Colon (tissue), 2 donors: ENCODE measurements at regions not wholly inside any gene's neighbourhood (a gene's known extent, or its start where the extent isn't known, plus 50 kb on each side); places are given as distances from the start of the nearest gene placed in this dataset.

Source experiments
- FAIRE-seq: peaks from 2 replicates; lab custom pipeline; 2012; peaks lifted over from hg19 to GRCh38; lab: Jason Lieb, UNC
- donor health status: control.
- donor health status: control.

GRCh38 chr12:24079083-24079482 lies 129.6 kb upstream of the SOX5 start:
- FAIRE-seq = no peak

DNA sequence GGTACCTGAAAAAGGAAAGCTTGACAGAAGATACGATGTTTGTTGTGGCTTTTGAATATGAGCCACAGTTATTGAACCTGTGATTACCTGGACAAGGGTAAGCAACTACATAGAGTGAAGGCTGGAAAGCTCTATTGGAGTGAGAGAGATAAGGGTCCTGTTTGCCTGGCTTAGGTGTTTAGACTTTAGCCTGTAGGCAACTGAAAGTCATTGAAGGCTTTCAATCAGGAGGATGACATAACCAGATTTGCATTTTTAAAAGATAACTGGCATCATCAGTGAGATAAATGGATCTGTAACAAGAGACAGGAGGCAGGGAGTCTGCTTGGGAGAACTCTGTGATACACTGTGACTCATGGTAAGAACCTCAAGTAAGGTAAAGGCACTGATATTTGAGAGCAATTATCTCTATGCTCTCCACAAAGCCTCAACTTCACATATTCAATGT lies 128.9 kb upstream of the SOX5 start:
- FAIRE-seq = no peak

- no peak for FAIRE-seq
These were observed 127.7 kb upstream of the SOX5 start for GRCh38 chr12:24077161-24077560.

DNA sequence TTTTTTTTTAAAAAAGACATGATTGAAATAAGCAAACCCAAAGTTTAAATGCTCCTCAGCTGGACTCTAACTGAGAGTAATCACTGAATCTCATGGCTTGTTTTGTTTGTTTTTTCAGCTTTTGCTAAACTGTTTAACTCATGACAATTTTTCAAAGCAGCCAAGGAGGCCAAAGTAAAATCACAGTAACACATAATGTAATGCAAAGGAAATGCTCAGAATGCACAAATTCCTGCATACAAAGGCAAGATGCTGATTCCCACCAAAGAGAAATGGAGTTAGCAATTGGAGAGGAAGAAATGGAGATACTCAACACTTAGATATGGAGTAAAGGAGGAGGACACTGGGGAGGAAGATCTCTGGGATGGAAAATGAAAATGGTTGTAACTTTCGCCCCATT lies 126.2 kb upstream of the SOX5 start:
- no peak for FAIRE-seq

DNA sequence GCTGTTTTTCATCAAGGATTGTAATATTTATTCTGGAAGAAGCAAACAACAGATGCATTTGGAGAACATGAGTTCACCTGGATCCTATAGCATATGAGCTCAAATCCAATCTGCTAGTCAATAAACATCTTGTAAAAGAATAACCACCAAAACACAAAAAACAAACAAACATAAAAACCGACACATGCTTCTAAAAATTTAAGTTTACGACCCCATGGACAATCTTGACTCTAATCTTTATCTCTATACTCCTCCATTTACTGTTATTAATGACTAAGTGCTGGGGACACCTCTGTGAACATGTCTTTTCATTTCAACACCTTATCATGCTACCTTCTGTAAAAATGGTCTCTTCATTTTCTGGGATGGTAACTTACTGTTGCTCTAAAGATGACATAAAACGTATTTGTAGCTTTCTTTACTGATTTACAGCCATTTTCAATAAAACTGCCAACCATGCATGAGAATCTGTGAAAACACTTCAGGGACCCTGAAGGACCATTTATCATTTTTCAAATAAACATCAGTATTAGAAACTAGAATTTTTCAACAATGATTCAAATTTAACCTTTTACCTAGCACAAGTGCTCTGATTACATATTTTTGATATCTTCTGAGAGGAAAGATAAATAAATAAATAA lies 123.8 kb upstream of the SOX5 start:
- no peak for FAIRE-seq

DNA sequence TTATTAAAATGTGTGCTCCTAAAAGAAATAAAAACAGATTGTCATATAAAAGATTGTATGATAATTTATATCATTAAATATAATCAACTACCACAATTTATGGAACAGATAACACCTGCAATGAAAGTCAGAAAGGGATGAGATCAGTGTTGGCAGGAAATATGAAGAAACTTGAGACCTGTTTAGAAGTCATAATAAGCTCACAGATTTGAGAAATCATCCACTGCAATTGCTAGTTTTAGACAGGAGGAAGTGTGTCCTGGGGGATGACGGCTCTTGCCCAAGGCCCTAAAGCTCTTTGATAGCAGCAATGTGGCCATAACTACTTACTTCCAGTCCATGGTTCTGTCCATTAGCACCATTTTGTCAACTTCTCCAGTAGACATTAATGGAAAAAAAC lies 122.8 kb upstream of the SOX5 start:
- no peak for FAIRE-seq

- FAIRE-seq = no peak
These were observed 122.4 kb upstream of the SOX5 start for GRCh38 chr12:24071842-24072241.

DNA sequence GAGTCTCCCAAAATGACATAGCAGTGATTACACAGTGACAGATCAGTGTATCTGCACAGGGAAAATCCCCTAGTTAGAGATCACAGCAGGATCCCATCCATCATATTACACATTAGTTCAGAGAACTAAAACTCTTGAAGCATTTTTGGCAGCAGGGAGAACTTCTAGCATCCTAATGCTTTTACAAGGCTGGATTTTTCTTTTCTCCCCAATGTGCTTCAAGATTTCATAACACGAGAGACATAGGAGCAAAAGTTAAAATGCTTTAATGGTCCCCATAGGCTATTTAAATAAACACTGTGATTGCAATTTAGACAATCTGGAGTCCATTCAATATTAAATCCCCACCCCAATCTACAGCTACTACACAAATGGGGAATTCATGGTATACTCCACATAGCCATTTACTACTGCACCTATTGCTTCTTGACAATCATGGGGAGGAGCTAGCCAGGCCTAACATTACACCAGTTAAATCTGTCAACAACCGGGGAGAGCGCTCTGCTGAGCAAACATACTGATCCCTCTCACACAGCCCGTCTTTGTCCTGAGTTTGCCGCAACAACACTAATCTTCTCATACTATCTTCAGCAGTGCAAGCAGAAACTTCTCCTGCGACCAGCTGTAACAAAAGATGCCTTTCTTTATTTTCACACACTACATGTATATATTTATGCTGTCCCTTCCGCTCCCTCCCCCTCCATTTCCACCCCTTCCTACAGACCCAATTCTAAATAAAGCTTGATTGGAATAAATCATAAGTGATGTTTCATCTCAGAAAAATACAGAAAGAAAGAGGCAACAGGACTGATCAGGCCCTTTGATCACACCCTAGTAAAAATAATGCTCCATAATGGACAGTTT lies 120.3 kb upstream of the SOX5 start:
- FAIRE-seq = no peak

DNA sequence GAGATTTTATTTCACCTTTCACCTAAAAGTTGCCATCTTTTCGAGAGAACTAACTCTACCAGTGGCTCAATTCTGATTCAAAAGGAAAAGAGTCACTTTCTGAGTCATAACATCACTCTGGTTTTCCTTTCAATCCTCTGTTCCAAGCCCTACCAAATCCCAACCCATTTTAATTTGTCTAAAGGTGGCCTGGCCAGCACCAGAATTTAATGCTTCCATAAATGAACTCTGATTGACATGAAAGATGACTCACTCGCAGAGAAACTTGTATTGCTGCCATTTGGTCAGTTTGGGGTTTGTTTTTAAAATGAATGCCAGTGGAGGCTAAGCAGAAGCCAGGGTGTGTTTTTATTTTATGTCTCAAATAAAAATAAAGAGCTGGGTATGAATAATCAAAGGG lies 117.4 kb upstream of the SOX5 start:
- FAIRE-seq = no peak

- FAIRE-seq = no peak
These were observed 116.6 kb upstream of the SOX5 start for GRCh38 chr12:24066097-24066496.

DNA sequence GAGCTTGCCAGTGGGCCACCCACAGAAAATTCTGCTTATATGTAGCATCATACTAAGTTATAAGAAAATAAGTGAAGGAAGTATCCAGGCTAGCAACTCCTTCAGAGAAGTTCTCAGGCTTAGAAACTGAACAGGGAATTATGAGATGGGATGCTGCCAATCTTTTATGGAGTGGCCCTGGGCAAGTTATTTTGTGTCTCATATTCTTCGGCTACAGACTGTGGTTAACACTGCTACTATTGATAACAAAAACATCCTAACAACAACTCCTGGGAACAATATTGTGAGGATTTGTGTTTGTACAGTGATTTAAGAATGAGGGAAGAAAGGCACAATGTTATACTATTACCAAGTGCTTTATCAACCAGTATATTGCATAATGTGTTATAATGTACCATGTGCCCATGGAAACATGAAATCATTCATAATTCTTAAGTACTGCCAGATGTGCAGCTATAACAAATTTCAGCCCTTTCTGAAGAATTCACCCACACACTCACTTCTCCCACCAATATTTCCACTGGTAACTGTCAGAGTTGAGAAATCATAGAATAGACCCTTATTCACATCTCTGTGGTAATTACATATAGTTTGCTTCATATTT lies 113.3 kb upstream of the SOX5 start:
- no peak for FAIRE-seq

DNA sequence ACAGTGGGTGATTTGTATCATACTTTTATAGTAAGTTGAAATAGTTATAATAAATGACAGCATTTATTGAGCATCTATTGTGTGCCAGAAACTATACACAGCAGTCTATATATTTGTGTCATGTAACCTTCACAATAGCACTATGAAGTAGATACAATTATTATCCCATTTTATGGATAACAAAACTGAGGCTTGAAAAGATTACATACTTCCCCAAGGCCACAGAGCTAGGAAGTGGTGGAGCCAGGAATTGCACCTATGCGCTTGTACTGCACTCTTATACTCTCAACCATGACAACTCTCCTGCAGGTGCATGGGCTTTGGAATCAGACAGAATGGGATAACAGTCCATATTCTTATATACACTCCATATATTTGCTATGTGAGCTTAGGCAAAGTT lies 110.6 kb upstream of the SOX5 start:
- no peak for FAIRE-seq

DNA sequence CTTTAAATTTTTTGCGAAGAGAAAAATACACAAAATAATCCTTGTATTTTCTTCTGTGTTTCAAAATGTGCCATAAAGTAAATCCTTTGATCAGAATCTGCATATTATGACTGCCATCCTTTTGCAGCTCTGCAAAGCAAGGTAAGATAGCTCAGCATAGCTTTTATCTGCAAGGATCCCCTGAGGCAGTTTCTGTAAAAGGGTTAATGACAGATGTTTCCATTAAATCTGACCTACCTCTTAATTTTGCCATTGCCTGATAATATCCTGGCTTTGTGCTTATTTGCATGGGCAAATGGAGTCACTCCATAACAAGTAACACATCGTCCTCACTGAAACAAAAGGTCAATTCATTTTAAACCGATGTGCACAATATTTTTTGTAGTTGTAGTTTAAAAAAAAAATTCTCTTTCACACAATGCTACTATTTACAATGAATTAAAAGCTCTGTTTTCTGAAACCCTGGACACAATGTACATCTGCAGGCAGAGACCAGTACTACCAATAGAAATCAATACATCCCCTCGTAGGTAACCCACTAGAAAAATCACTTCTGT lies 108.5 kb upstream of the SOX5 start:
- FAIRE-seq = no peak

DNA sequence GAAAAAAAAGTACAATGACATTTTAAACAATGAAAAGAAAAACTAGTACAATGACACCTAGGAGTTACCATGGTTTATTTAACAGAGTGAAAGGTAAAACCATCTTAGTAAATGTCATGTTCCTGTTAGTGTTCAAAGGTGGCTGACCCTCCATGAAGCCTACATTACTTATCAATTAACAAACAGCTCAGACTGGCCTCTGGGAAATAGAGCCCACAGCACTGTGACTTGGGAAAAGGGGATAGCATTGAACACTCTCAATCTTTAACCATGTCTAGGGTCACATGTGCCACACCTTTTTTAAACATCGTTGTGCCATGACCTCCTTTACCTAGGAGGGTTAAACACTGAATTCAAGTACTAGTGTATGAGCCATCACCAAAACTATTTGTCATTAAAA lies 106.3 kb upstream of the SOX5 start:
- FAIRE-seq = no peak

GRCh38 chr12:24054416-24054815 lies 104.9 kb upstream of the SOX5 start:
- FAIRE-seq = no peak

- FAIRE-seq = no peak
These were observed 100.3 kb upstream of the SOX5 start for GRCh38 chr12:24049728-24050127.

DNA sequence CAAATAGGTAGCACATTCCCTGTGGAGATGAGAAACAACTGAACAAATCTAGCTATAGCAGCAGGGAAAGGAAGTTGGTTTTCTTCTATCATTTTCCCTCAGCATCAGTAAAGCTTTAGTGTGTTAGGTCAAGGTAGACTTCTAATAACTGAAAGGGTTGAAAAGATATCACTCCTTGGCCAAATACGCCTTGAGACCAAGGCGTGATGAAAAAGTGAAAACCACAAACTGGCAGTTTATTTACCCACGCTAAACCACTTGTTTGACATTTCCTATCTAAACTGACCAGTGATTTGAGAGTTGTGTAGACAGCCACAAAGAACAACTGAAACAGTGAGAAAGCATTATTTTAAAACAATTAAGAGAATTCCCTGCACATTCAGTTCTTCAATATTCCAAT lies 99.6 kb upstream of the SOX5 start:
- no peak for FAIRE-seq

DNA sequence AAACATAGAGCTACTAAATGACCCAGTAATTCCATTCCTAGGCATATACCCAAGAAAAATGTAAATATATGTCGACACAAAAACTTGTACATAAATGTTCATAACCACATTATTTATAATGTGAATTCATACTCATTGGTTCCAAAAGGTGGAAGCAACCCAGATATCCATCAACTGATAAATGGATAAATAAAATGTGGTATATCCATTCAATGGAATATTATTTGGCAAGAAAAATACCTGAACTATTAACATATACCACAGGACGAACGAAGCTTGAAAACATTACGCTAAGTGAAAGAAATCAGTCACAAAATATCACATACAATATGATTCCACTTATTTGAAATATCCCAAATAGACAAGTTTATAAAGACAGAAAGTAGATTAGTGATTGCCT lies 99.0 kb upstream of the SOX5 start:
- no peak for FAIRE-seq

DNA sequence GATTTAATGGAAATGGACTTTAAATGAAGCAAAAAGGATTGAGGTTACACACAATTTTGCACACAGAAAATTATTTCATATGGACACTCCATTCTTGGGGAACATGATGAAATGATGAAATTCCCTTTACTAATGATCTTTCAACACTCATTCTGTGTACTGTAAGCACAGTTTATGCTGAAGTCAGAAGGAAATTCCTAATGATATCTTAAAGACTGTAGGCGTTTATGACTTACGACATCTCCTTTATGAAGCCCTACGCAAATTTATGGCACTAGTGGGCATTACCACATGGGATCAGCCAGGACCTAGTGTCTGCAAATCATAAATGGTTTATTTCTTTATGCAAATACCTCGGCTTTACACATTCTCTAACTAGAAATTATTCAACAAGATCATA lies 97.9 kb upstream of the SOX5 start:
- no peak for FAIRE-seq

GRCh38 chr12:24045816-24046257 lies 96.4 kb upstream of the SOX5 start:
- no peak for FAIRE-seq

DNA sequence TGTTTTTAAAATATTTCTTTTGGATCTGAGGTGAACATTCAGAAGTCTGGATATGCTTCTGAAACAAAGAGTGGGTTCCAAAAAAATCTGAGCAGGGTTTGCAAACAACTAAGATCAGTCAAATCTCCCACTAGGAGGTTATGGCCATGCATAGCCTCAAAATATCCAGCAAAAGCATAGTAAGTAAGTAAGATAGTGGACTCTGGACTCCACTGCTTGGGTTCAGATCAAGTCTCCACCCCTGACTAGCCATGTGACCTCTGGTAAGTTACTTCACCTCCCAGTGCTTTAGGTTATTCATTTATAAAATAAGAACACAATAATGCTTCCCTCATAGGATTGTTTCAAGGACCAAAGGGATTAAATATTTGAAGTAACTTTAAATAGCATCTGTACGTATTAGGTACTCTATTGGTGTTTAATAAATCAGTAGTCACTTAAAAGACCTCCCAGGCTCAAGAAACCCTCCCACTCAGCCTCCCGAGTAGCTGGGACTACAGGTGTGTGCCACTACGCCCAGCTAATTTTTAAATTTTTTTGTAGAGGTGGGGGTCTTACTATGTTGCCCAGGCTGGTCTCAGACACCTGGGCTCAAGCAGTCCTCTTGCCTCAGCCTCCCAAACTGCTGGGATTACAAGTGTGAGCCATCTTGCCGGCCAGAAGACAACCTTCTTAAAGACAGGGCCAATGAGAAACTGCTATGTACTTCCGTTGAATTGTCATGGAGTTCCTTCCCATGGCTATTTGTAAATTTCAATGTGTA lies 95.7 kb upstream of the SOX5 start:
- FAIRE-seq = no peak

DNA sequence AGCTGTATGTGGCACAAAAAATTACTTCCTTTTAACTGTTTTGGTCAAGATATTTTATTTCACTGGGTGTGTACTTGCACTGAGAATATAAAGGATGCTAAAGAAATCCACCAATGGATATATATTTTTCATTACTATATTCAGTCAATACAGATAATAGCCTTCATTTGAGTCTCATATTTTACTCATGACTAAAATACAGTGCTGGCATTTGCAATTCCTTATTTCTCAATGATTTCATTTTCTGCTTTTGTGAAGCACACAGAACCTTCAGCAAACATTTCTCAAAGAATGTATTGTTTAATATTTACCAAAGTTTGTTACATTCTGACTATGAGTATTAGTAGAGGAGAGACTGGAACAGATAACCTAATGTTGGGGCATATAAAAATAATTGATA lies 93.2 kb upstream of the SOX5 start:
- FAIRE-seq = no peak
